RCC 7860 (cell line): ENCODE measurements at regions not wholly inside any gene's neighbourhood (a gene's known extent, or its start where the extent isn't known, plus 50 kb on each side); places are given as distances from the start of the nearest gene placed in this dataset.

Source experiments
- DNase-seq: peaks from one replicate; pipeline ENCODE4 v3.0.0-alpha.2; 2015; ENCODE audit warnings: low spot score
- FAIRE-seq: peaks from 2 replicates; lab custom pipeline; 2012; peaks lifted over from hg19 to GRCh38; lab: Jason Lieb, UNC

GRCh38 chr5:152271420-152271819 lies 133.7 kb downstream of the NMUR2 start:
- DNase-seq, result no peak
- FAIRE-seq, result no peak

DNA sequence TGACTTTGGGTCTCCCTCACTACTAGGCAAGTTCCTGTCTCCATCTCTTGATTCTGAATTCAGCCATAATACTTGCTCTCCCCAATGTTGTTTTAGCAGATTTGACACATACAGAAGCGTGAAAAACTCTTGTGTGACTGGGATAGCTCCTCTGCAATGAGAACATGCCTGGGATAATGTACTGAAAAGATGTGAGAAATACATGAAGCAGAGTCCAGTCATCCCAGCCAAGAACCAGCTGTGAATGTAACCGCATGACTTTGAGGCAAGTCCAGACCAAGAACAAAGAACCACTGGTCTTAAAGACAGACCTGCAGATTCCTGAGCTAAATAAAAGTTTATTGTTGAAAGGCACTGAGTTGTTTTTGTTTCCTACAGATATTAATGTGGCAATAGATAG lies 135.0 kb downstream of the NMUR2 start:
- DNase-seq, result no peak
- no peak for FAIRE-seq

- no peak for FAIRE-seq
- no peak for DNase-seq
Measured at GRCh38 chr5:152269533-152269932, 135.5 kb downstream of the NMUR2 start.

GRCh38 chr5:152264645-152265254 lies 140.3 kb downstream of the NMUR2 start:
- FAIRE-seq (no peak), DNase-seq (no peak)

- FAIRE-seq (no peak), DNase-seq (no peak)
Measured at GRCh38 chr5:152262667-152263066, 142.4 kb downstream of the NMUR2 start.

DNA sequence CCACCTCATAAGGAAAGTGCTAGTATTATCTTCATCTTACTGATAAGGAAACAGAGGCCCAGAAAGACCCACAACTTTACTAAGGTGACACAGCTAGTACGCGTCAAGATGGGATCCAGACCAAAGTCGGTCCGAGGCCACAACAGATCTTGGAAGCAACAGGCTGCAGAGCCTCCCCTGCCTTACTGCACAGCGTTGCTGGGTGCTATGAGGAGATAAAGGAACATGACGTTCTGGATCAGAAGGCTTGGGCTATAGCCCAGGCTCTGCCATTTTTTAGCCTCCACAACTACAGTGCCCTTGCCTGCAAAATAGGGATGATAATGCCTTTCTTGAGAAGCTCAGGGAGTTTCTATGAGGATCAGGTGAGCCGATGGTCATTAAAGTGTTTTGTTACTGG lies 144.1 kb downstream of the NMUR2 start:
- FAIRE-seq (no peak), DNase-seq (no peak)

DNA sequence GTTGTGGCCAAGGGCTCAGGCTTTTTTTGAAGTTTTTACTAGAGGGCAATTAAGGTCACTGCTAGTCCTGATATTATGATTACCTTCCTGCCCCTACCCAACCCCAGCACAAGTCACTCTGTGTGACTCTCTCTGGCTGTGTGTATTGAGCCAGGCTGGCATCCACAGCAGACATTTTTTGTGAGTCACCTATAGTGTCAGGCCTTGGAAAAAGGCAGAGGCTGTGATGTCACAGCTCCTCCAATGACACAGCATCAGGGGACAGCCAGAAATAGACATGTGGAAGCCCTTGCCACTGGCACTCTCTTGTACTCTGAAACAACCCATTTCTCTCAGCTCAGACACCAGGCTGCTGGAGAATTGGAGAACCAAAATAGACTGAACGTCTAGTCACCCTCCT lies 145.4 kb downstream of the NMUR2 start:
- no peak for DNase-seq
- no peak for FAIRE-seq

- FAIRE-seq (no peak), DNase-seq (no peak)
Measured at GRCh38 chr5:152256580-152256979, 148.5 kb downstream of the NMUR2 start.

DNA sequence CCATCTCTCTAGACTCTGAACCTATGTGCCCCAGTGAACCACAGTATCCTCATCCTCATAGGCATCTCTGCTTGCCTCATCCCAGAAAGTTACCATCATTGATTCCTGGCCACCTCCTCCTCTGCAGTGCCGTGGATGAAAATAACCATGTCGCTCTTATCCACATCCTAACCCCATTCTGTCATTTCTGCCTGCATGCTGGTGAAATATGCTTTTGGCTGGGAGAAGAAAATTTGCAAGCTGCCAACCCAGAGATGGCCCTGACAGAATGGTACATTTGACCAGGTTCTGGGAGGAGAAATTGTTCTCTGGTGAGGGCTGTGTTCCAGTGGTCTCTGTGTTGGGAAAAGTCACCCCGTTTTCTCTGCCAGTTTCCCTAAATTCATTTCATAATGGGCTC lies 149.7 kb downstream of the NMUR2 start:
- no peak for DNase-seq
- FAIRE-seq, result no peak

GRCh38 chr5:152247850-152248385 lies 157.2 kb downstream of the NMUR2 start:
- FAIRE-seq (no peak), DNase-seq (no peak)

DNA sequence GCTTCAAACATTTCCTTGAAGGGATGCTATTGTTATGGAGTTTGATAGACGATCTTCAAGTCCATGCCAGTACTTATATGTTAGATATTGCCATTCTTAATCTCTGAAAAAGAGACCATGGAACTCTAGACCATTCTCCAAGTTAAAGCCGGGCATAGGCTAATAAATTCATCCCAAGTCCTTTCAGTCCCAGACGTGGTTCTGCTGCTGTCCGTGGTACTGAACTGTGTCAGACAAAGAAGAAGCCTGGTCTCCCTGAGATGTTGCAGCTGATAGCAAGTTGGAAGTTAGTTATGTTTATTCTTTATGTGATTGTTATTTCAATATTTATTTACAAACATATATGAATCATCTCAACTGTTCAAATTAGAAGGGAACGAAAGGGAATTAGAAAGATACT lies 158.7 kb downstream of the NMUR2 start:
- FAIRE-seq, result no peak
- DNase-seq, result no peak

DNA sequence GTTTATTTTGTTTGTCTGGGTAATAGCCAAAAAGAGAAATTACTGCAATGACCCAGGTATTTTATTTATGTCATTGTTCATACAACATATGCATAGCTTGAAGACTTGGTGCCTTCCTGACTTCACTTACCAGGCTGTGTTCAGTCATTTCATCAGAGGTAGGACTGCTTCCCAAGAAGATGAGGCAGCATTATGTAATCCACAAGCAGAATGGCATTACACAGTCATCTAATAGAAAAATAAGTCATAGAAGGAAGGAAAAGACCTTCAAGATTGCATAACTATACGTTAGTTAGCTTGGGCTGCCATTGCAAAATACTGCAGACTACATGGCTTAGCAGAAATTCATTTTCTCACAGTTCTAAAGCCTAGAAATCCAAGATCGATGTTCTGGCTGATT lies 167.5 kb downstream of the NMUR2 start:
- FAIRE-seq, result no peak
- no peak for DNase-seq

DNA sequence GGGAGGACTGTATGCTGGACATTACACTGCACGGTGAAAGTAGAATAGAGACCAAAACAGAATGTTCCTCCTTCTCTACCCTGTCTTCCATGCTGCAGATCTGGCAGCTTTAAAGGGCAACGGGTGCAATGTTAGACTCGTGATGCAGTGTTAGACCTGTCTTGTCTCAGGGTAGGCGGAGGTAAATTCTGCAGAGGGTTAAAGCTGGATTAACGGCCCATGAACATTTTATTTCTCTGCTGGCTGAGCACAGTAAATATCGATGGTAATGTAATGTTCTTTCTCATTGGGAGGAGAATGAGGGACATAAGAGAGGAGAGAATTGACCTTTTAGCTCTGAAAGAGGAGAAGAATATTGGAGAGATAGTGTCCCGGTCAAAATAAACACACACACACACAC lies 178.9 kb downstream of the NMUR2 start:
- DNase-seq (no peak), FAIRE-seq (no peak)

DNA sequence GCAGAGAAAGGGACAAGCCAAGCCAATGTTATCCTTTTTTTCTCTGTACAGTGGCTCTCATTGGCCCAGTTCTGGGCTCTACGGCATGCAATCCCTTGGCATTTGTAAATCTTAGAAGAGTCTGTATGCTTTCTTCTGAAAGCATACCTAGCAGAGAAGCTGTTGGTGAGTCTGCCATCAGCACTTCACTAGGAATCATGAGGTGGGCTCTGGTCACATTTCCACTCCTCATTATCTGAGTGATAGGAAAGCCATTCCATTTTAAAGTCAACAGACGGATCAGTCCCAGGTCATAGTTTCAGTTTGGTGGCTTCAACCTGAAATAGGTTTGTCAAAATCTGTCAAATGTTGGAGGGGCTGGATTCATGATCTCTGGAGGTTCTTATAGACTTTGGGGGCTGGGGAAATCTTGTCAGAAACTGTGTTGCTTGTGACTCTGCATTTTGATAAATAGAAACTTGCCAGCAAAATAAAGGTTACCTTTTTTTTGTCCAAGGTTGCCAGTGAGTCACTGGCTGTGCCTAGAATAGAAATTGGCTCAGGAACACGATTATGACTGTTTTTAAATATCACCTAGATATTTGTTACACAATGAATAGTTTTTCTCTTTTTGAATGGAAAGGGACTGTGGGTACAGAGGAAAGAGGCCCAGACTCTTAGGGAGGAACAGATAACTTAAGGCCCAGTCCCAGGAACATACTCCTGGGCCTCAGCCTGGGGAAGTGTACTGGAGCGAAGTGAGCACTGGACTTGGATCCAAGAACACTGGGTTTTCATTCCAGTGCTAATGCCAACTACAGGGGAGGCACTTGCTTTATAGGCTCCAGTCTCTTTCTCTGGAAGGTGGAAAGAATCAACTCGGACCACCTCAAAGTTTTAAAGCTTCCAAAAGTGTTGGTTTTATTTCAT lies 183.1 kb downstream of the NMUR2 start:
- no peak for DNase-seq
- FAIRE-seq, result no peak

GRCh38 chr5:152218694-152219093 lies 186.4 kb downstream of the NMUR2 start:
- DNase-seq (no peak), FAIRE-seq (no peak)

DNA sequence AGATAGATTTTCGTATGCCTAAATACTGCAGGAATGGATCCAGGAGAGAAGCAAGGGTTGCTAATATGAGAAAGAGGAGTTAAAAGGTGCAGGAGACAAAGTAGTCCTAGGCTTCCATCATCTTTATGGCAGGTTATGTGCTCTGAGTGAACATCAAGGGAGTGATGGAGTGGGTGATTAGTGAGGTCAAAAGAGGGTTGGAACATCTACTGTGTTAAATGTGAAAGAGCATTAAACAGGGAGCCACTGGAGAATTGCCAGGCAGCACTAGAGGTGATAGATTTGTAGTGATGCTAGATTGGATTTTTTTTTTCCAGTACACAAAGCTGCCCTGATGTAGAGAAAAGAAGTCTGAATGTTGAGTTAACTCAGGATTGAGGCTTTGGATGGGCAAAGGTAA lies 199.3 kb downstream of the NMUR2 start:
- no peak for FAIRE-seq
- no peak for DNase-seq

DNA sequence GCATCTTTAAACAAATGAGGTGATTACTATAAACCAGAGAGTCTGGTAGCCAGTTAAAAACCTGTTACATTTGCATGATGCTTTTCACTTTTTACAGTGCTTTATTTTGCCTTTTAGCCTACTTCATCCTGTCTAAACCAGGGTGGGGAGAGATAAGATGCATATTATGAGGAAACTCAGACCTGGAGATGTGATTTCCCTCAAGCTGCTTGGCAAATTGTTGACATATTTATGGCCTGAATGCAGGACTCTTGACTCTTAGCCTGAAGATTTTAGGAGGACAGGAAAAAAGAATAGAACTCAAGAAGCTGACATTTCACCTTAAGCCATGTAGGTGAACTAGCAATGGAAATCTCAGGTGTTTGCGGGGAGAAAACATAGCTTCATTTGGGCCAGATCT lies 202.8 kb downstream of the NMUR2 start:
- no peak for DNase-seq
- FAIRE-seq, result no peak

GRCh38 chr5:152193391-152194107 lies 211.5 kb downstream of the NMUR2 start:
- DNase-seq (no peak), FAIRE-seq (no peak)

DNA sequence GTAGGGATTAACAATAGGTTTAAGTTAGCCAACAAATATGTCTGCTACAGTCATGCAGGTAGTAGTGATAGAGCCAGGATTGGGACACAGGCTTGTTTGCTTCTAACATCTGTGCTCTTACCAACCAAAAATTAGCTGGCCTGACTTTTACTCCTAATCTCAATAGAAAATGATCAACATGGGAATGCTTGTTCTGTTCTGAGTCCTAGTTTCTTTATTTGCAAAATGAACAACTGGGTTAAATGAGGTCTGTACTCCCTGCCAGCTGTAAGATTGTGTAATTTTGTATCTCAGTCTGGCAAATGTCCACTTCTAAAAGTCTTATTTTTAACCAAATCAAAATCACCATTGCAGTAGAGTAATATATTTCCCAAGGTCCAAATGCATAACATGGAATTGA lies 216.8 kb downstream of the NMUR2 start:
- FAIRE-seq, result no peak
- no peak for DNase-seq

DNA sequence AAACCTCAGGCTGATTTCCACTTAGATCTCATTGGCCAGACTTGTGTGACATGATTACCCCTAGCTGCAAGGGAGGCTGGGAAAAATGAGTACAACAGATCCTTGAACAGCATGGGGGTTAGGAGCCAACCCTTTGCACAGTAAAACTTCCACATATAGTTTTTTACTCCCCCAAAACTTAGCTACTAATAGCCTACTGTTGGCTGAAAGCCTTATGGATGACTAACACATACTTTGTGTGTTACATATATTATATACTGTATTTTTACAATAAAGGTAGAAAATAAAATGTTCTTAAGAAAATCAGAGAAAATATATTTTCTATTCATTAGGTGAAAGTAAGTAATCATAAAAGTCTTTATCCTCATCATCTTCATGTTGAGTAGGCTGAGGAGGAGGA lies 217.4 kb downstream of the NMUR2 start:
- DNase-seq (no peak), FAIRE-seq (no peak)

GRCh38 chr5:152185547-152186245 lies 219.4 kb downstream of the NMUR2 start:
- DNase-seq (no peak), FAIRE-seq (no peak)
